MM.1S (cell line): ENCODE measurements at regions not wholly inside any gene's neighbourhood (a gene's known extent, or its start where the extent isn't known, plus 50 kb on each side); places are given as distances from the start of the nearest gene placed in this dataset.

Experiments
- EZH2 ChIP-seq: fragments of 300-600 bp; sonication (generic); optimal IDR thresholded peaks from 2 replicates; pipeline ENCODE3; 2017; ENCODE audit warnings: low read depth, mild to moderate bottlenecking, antibody characterized with exemption, low read length, mixed read lengths
- EZH2phosphoT487 ChIP-seq: fragments of 300-600 bp; sonication (generic); IDR thresholded peaks from 2 replicates; pipeline ENCODE4 v1.6.1; 2018; ENCODE audit warnings: antibody characterized with exemption, low read length
- TF ChIP-seq, protein P1 (sequence below): fragments of 300-600 bp; sonication (generic); IDR thresholded peaks from 2 replicates; pipeline ENCODE4 v1.5.1; 2016; ENCODE audit warnings: antibody characterized with exemption, low read length, mixed read lengths

DNA sequence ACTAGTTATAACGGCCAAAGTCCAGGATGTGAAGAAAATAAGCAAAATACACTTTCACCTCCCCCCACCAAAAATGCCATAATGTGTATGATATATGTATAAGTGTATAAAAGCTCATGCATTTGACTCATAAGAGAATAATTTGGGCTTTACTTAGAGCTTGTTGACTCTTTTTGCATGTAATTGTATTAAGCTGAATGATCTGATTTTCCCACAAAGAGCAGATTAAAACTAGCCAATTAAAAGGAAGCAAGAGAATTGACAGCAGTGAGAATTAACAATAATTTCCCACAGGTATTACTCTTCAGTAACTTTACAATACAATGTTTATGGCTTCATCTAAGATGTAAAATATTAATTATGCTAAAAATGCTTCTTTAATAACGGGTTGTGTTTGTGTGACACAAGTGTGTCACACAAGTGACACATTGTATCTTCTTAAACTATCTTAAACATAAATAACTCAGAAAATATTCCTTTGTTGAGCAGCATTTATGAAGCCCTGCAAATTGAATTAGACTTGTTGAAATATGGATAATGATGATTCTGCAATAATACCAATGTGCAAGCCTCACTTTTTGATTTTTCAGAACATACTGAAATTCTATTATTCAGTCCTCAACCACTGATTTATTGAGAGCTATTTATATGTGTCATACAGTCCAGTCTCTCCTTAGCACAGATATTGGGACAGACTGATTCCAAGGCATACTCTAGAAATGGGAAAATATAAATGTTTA, 134.5 kb downstream of the SLIT2 start:
- TF ChIP-seq, protein P1, sequence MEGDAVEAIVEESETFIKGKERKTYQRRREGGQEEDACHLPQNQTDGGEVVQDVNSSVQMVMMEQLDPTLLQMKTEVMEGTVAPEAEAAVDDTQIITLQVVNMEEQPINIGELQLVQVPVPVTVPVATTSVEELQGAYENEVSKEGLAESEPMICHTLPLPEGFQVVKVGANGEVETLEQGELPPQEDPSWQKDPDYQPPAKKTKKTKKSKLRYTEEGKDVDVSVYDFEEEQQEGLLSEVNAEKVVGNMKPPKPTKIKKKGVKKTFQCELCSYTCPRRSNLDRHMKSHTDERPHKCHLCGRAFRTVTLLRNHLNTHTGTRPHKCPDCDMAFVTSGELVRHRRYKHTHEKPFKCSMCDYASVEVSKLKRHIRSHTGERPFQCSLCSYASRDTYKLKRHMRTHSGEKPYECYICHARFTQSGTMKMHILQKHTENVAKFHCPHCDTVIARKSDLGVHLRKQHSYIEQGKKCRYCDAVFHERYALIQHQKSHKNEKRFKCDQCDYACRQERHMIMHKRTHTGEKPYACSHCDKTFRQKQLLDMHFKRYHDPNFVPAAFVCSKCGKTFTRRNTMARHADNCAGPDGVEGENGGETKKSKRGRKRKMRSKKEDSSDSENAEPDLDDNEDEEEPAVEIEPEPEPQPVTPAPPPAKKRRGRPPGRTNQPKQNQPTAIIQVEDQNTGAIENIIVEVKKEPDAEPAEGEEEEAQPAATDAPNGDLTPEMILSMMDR = no peak
- TF ChIP-seq EZH2 (no peak), EZH2phosphoT487 (no peak)
